Breast epithelium (tissue), 4 donors: ENCODE measurements at regions not wholly inside any gene's neighbourhood (a gene's known extent, or its start where the extent isn't known, plus 50 kb on each side); places are given as distances from the start of the nearest gene placed in this dataset.

ENCODE experiments used
- DNase-seq, 2 donors: peaks; one replicate each; pipeline ENCODE4 v3.0.0-alpha.2; 2019; ENCODE audit warnings: low spot score in 2 of 2
- H3K27ac ChIP-seq, 2 donors: fragments of 200-600 bp; sonication (generic) in 1 of 2; one replicate each; pipeline ENCODE4 v1.5.1; 2016 to 2019; ENCODE audit warnings: mild to moderate bottlenecking in 1 of 2
- H3K27me3 ChIP-seq, 2 donors: fragments of 200-600 bp; sonication (generic) in 1 of 2; one replicate each; pipeline versions ENCODE4 v1.5.1 to v1.6.0; 2017 to 2019; ENCODE audit warnings: control low read depth in 1 of 2, mild to moderate bottlenecking in 1 of 2
- H3K36me3 ChIP-seq: fragments of 200-600 bp; one replicate; pipeline ENCODE4 v1.5.1; 2019
- H3K4me1 ChIP-seq, 2 donors: fragments of 200-600 bp; sonication (generic); one replicate each; pipeline ENCODE4 v1.5.1; 2016 to 2019; ENCODE audit warnings: control low read depth in 1 of 2
- H3K4me3 ChIP-seq, 3 donors: fragments of 200-600 bp; sonication (generic); 1 replicate in 2 of 3; 2 replicates in 1 of 3; pipeline ENCODE4 v1.5.1; 2016 to 2019; ENCODE audit warnings: mild to moderate bottlenecking in 3 of 3, moderate library complexity in 2 of 3
- H3K9me3 ChIP-seq, 2 donors: fragments of 200-600 bp; sonication (generic) in 1 of 2; one replicate each; pipeline ENCODE4 v1.5.1; 2016 to 2019; ENCODE audit warnings: control low read depth in 1 of 2
- POLR2A ChIP-seq: fragments of 450-650 bp; IDR thresholded peaks from one replicate; pipeline ENCODE4 v1.6.1; 2016; ENCODE audit warnings: antibody characterized with exemption, mild to moderate bottlenecking, moderate library complexity
- POLR2AphosphoS5 ChIP-seq, 3 donors: sonication (generic); formaldehyde crosslinking; IDR thresholded peaks; one replicate each; pipeline ENCODE4 v1.6.1; 2017; ENCODE audit warnings: antibody characterized with exemption in 3 of 3
- intact Hi-C: fragments of 100-400 bp; cut with DNase I; formaldehyde crosslinking; loops from one replicate; pipeline ENCODE4 v1.15.1; 2023; ENCODE audit warnings: low total_unique reads
- TF ChIP-seq, protein P1 (sequence below), 3 donors: fragments of 450-650 bp; IDR thresholded peaks; one replicate each; pipeline ENCODE4 v1.5.1; 2016 to 2017; ENCODE audit warnings: antibody characterized with exemption in 3 of 3, mild to moderate bottlenecking in 3 of 3, moderate library complexity in 3 of 3

DNA sequence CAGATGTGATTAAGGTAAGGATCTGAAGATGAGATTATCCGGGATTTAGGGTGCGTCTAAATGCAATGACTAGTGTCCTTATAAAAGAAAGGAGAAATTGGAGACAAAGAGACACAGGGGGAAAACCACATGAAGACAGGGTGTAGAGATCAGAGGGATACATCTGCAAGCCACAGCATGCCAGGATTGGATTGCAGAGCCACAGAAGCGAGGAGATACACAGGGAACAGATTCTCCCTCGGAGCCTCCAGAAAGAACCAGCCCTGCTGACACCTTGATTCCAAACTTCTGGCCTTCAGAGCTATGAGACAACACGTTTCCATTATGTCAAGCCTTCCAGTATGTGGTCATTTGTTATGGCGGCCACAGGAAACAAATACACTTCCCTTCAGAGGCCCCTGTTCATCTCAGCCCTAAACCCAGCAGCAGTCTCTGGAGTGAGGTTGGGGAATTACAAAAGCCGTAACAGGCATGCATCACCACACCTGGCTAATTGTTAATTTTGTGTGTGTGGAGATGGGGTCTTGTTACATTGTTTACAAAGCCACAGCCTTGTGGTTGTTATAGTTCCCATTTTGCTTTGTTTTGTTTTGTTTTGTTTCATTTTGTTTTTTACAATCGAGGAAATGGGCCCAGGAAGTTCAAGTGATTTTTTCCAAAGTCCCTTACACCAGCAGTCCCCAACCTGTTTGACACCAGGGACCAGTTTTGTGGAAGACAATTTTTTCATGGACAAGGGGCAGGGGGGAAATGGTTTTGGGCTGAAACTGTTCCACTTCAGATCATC is 51.6 kb upstream of the LYRM9 start:
- no peaks in the 10 kb centered on the region for H3K27me3 ChIP-seq
- no peak overlapping the region for H3K4me3 ChIP-seq
- no peak for DNase-seq
- H3K4me1 ChIP-seq = no peaks in the 10 kb centered on the region
- no peaks in the 10 kb centered on the region for H3K9me3 ChIP-seq
- no peak for TF ChIP-seq POLR2AphosphoS5 (IDR thresholded peaks at IDR 0.05)
- TF ChIP-seq, protein P1, sequence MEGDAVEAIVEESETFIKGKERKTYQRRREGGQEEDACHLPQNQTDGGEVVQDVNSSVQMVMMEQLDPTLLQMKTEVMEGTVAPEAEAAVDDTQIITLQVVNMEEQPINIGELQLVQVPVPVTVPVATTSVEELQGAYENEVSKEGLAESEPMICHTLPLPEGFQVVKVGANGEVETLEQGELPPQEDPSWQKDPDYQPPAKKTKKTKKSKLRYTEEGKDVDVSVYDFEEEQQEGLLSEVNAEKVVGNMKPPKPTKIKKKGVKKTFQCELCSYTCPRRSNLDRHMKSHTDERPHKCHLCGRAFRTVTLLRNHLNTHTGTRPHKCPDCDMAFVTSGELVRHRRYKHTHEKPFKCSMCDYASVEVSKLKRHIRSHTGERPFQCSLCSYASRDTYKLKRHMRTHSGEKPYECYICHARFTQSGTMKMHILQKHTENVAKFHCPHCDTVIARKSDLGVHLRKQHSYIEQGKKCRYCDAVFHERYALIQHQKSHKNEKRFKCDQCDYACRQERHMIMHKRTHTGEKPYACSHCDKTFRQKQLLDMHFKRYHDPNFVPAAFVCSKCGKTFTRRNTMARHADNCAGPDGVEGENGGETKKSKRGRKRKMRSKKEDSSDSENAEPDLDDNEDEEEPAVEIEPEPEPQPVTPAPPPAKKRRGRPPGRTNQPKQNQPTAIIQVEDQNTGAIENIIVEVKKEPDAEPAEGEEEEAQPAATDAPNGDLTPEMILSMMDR (IDR thresholded peaks at IDR 0.05) = no peak
- no peak for TF ChIP-seq POLR2A
- intact Hi-C loops = no loop called here
- H3K36me3 ChIP-seq = no peaks in the 10 kb centered on the region
- H3K27ac ChIP-seq = no peak overlapping the region

- TF ChIP-seq POLR2AphosphoS5 (IDR thresholded peaks at IDR 0.05) (no peak), POLR2A (no peak)
- TF ChIP-seq, protein P1 (IDR thresholded peaks at IDR 0.05) = no peak
- intact Hi-C loops = no loop called here
- H3K27me3 ChIP-seq = no peaks in the 10 kb centered on the region
- H3K9me3 ChIP-seq = no peaks in the 10 kb centered on the region
- H3K4me1 ChIP-seq = no peaks in the 10 kb centered on the region
- no peak for DNase-seq
- H3K36me3 ChIP-seq = no peaks in the 10 kb centered on the region
- no peak overlapping the region for H3K4me3 ChIP-seq
- H3K27ac ChIP-seq = no peak overlapping the region
Measured at GRCh38 chr17:27945333-27945616, 52.1 kb upstream of the LYRM9 start.

GRCh38 chr17:27945953-27946352 is 52.8 kb upstream of the LYRM9 start:
- TF ChIP-seq, protein P1 (IDR thresholded peaks at IDR 0.05) = no peak
- TF ChIP-seq POLR2A = no peak
- TF ChIP-seq POLR2AphosphoS5 (IDR thresholded peaks at IDR 0.05) = no peak
- Histone ChIP-seq H3K4me3 (no peak overlapping the region), H3K27me3 (no peaks in the 10 kb centered on the region), H3K27ac (no peak overlapping the region), H3K4me1 (no peaks in the 10 kb centered on the region), H3K9me3 (no peaks in the 10 kb centered on the region), H3K36me3 (no peaks in the 10 kb centered on the region)
- DNase-seq = no peak
- intact Hi-C loops = no loop called here

DNA sequence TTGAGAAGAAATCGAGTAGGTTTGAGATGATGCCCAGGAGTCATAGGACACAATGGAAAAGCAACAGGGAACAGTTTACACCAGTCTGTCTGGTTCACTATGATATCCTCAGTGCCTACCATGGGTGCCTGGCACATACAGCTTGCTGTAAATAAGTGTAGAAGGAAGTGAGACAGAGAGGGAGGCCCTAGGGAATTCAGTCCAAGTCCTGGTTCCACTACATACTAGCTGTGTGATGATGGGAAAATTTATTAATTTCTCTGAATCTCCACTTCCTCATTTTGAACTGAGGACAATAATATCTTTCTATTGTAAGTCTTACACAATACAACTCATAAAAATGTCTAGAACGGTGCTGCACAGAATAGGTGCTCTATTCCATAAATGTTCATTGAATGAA is 53.3 kb upstream of the LYRM9 start:
- intact Hi-C loops = no loop called here
- H3K27me3 ChIP-seq = no peaks in the 10 kb centered on the region
- DNase-seq = no peak
- TF ChIP-seq, protein P1 (IDR thresholded peaks at IDR 0.05) = no peak
- TF ChIP-seq POLR2A = no peak
- TF ChIP-seq POLR2AphosphoS5 (IDR thresholded peaks at IDR 0.05) = no peak
- no peaks in the 10 kb centered on the region for H3K4me1 ChIP-seq
- H3K36me3 ChIP-seq = no peaks in the 10 kb centered on the region
- no peaks in the 10 kb centered on the region for H3K9me3 ChIP-seq
- H3K27ac ChIP-seq = no peak overlapping the region
- H3K4me3 ChIP-seq = no peak overlapping the region

- H3K27ac ChIP-seq = no peak overlapping the region
- no peaks in the 10 kb centered on the region for H3K36me3 ChIP-seq
- intact Hi-C loops = no loop called here
- H3K4me3 ChIP-seq = no peak overlapping the region
- H3K27me3 ChIP-seq = no peaks in the 10 kb centered on the region
- no peak for DNase-seq
- TF ChIP-seq POLR2AphosphoS5 (IDR thresholded peaks at IDR 0.05) = no peak
- TF ChIP-seq, protein P1 (IDR thresholded peaks at IDR 0.05) = no peak
- TF ChIP-seq POLR2A = no peak
- H3K4me1 ChIP-seq = no peaks in the 10 kb centered on the region
- H3K9me3 ChIP-seq = no peaks in the 10 kb centered on the region
Measured at GRCh38 chr17:27947005-27947406, 53.8 kb upstream of the LYRM9 start.
